ENCODE measurements at regions not wholly inside any gene's neighbourhood (a gene's known extent, or its start where the extent isn't known, plus 50 kb on each side); places are given as distances from the start of the nearest gene placed in this dataset.
"Not testable (repeated sequence)": the region's sequence is repeated elsewhere in the genome, so short reads cannot be mapped to it uniquely, and the experiment has no call there.

DNA sequence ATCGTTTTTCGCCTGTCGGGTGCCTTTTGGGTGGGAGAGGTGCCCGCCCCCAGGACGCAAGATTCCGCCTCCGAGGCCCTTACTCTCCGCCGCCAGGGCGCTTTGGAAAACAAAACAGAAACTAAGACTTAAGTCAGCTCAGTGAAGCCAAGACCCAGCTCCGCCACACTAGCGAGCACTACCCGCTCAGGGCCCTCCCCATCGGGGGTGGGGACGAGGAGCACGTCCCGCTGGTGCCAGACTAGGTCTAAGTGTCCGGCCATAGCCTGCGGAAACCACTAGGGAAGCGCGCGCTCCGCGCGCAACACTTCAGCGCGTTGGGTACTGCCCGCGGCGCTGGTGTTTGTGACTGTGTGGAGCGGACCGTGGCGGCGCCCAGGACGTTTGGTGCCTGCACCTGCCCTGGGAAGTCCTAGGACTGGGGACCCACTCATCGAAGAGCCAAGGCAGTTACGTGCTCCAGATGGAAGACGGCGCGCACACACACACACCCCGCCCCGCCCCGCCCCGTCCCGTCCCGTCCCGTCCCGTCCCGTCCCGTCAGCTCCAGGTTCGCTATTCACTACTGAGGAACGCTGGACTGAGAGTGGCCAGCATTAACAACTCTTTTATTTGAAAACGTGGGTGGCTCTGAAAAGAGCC, 57.6 kb upstream of the BOLA1 start:
- TF ChIP-seq, protein P1, sequence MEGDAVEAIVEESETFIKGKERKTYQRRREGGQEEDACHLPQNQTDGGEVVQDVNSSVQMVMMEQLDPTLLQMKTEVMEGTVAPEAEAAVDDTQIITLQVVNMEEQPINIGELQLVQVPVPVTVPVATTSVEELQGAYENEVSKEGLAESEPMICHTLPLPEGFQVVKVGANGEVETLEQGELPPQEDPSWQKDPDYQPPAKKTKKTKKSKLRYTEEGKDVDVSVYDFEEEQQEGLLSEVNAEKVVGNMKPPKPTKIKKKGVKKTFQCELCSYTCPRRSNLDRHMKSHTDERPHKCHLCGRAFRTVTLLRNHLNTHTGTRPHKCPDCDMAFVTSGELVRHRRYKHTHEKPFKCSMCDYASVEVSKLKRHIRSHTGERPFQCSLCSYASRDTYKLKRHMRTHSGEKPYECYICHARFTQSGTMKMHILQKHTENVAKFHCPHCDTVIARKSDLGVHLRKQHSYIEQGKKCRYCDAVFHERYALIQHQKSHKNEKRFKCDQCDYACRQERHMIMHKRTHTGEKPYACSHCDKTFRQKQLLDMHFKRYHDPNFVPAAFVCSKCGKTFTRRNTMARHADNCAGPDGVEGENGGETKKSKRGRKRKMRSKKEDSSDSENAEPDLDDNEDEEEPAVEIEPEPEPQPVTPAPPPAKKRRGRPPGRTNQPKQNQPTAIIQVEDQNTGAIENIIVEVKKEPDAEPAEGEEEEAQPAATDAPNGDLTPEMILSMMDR (IDR thresholded peaks at IDR 0.05) = not testable (repeated sequence)
- TF ChIP-seq POLR2A (IDR thresholded peaks at IDR 0.05; ENCODE audit: low read depth); EP300 (IDR thresholded peaks at IDR 0.05); POLR2AphosphoS5 (IDR thresholded peaks at IDR 0.05): not testable (repeated sequence)

Measured in esophagus muscularis mucosa (tissue), 4 donors.